ENCODE measurements at regions not wholly inside any gene's neighbourhood (a gene's known extent, or its start where the extent isn't known, plus 50 kb on each side); places are given as distances from the start of the nearest gene placed in this dataset.

- TF ChIP-seq CTCF (IDR thresholded peaks at IDR 0.05; ENCODE audit: low read depth, low read length, missing input control): no peak
- no peak for TF ChIP-seq MAX (IDR thresholded peaks at IDR 0.05)
- TF ChIP-seq ATF3 (IDR thresholded peaks at IDR 0.05): no peak
- TF ChIP-seq YY1 (IDR thresholded peaks at IDR 0.05): no peak
- no peak for TF ChIP-seq RAD21 (IDR thresholded peaks at IDR 0.05)
- TF ChIP-seq ZBTB33 (IDR thresholded peaks at IDR 0.05): no peak
- TF ChIP-seq TAF1 (conservative IDR thresholded peaks at IDR 0.05): no peak
- TF ChIP-seq REST (IDR thresholded peaks at IDR 0.05): no peak
- TF ChIP-seq SP1 (IDR thresholded peaks at IDR 0.05): no peak
- TF ChIP-seq GABPA (IDR thresholded peaks at IDR 0.05 in 1 of 2, conservative IDR thresholded peaks at IDR 0.05 in 1 of 2): no peak
- no peak for TF ChIP-seq JUND (IDR thresholded peaks at IDR 0.05)
- TF ChIP-seq FOXA1 (IDR thresholded peaks at IDR 0.05): no peak
Observed at GRCh38 chr13:80862456-80862855, 521.5 kb upstream of the SPRY2 start.
